GM19328 (cell line): ENCODE measurements at regions not wholly inside any gene's neighbourhood (a gene's known extent, or its start where the extent isn't known, plus 50 kb on each side); places are given as distances from the start of the nearest gene placed in this dataset.
"Not testable (repeated sequence)": the region's sequence is repeated elsewhere in the genome, so short reads cannot be mapped to it uniquely, and the experiment has no call there.

Experiments
- ATAC-seq: cut with Tn5 transposase; IDR thresholded peaks from one replicate; pipeline ENCODE4 v1.9.1; 2021; ENCODE audit warnings: mild to moderate bottlenecking, moderate library complexity; ENCODE audit not compliant: unreplicated experiment

DNA sequence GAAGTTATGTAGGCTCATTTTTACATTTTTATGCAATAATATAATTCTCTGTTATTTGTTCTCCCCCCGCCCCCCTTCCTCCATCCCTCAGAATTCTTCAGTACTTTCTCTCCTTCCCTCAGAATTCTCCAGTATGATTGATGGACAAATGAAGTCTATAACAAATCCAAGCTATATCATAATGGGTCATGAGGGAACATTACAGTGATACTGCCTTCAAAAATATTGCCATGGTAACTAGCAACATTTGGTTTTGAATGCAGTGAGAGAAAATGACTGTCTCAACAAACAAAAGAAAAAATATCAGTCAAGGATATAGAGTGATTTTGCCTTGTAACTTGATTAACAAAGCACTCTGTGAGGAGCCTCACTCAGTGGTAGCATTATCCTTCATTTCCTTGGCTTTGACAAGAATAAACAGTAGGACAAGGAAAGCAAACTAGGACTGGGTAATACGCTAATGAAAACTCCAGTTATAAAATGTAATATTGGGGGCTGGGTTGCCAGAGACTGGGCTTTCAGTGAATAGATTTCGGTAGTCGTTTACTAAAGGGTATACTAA, 392.9 kb upstream of the CRIM1 start:
- no peak for ATAC-seq

DNA sequence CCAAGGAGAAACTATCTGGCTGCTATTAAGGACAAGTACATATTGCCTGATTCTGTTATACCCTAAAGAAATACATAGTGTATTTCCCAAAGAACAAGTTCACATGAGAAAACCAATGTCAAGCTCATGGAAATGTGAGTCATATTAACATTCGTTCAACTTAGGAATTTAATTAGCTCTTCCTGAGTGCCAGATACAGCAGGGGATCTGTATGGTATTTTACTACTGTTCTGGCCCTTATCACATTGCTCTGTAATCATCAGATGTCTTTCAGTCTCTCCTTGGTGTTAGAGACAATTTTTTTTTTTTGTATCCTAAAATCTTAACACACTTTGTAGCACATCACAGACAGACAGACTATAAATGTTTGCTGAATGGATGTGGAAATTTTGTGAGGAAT, 395.0 kb upstream of the CRIM1 start:
- ATAC-seq: no peak

DNA sequence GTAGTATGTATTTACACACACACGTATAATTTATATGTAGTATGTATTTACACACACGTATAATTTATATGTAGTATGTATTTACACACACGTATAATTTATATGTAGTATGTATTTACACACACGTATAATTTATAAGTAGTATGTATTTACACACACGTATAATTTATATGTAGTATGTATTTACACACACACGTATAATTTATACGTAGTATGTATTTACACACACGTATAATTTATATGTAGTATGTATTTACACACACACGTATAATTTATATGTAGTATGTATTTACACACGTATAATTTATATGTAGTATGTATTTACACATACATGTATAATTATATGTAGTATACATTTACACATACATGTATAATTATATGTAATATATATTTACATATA, 398.5 kb upstream of the CRIM1 start:
- not testable (repeated sequence) for ATAC-seq

DNA sequence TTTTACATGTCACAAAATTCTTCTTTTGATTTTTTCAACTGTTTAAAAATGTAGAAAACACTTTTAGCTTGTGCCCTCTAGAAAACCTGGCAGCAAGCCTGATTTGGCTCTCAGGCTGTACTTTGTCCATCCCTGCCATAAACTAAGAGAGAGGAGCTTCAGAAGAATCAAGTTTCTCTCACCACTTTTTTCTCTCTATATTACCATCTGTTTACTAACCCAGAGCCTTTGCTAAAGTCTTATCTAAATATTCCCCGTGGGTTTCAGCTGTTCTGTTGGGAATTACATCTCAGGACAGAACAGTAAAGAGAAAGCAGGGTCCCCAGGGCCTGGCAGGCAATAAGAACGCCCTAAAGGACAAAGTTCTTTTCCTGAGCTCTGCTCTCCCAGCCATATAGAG, 409.1 kb upstream of the CRIM1 start:
- no peak for ATAC-seq

DNA sequence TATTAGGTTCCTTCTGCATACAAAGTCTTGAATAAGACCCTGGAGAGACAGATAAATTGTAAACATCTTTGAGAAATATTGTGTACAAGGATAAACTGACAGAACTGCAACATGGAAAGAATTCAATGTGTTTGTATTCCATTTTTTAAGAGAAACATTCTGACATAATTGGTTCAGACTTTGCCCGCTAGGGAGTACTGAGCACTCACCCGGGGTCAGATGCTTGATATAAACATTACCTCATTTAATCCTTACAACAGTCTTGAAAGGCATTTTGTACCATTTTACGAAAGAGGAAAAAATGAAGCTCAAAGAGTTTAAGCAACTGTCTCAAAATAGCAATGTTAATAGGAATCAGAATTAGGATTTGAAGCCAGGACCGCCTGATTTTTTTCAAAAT, 416.7 kb upstream of the CRIM1 start:
- ATAC-seq: no peak

DNA sequence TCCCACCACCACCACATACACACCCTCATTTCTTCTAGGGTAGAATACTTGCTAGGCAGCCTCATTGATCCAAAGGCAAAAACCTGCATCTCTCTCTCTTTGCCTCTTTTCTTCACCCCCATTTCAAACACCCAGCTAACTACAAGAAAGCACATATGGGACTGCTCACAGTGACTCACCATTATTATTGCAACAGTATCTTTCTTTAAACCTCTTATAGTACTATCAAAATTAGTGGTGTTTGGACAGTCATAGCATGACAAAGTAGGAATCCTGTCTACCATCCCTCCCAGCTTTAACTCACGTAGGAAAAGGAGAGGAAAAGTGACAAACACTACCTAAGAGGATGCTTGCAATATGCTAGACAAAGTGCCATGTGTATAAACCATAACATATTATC, 422.5 kb upstream of the CRIM1 start:
- ATAC-seq: no peak

DNA sequence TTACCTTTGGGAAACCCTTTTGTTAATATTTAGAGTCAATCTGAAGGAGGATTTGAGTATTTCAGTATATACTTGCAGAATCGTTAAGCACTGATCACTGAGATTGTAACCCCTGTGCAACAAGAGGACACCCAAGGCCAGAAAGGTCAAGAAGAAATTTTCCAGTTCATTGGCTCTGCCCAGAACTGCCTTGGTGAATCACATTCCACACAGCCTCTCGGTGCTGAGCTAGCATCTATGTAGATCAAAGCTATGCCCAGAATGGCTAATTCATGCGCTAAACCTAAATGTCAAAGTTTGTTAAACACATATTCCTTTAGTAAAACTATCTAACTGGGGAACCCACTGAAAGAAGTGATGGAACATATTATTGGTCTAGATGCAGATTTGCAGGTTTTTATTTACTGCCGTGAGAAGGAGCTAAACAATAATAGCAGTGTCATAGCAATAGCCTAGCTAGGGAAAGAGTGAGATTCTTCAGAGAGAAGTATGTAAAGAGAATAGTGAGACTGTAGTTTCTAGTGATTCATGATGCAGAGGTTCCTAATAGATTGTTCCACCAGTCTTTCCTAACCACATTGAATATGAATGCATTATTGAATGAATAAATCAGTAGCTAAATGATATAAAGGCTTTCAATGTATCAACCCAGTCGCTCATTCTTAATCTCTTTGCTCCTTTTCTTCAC, 423.2 kb upstream of the CRIM1 start:
- ATAC-seq: no peak

DNA sequence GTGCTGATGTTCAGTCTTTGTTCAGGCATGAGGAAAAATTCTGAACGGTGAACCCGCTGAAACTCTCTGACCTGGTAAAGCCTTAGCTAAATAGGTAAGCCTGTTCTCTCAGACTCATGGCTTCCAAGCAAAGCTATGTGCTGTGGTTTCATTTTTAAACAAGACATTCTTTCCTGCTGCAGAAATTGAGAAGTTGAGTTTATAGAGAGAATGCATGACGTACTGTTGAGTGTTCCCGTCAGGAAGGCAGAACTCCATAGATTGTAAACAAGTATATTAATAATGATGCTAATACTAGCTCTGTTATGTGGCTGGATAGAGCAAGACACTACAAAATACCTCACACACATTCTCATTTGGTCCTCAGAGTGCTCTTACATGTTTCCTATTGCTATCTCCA, 424.0 kb upstream of the CRIM1 start:
- ATAC-seq: no peak

DNA sequence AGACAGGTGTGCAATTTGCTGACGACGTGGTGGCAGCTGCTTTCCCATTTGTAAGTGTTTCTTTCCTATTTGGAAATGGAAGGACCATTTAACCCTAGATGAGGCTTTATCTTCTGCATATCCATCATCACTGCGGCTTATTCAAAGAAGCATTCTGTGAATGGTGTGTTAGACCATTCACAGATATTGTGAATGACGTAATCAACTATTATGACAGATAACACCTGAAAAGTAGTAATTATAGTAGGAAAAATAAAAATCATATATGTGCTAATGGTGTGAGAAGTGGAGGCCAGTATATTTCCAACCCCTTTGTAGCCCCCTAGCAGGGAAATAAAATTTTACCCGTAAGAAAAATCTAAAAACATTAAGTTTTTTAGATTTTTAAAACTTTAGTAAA, 424.5 kb upstream of the CRIM1 start:
- no peak for ATAC-seq

DNA sequence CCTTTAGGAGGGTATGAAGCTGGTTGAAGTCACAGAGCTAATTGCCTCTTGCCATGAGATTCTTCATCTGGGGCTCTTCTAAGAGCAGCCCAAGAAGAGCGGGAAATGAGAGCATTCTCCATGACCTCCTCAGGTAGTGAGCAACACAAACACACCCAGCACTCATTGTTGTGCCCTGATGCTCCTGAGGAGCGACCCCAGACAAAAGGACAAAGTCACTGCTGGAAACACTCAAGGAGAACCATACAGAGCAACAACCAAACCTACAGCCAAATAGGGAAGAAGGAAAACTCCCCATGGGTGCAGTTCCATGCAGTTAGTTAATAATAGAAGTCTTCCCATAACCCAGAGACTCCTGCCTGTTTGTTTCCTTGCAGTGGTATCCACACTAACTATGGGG, 426.0 kb upstream of the CRIM1 start:
- ATAC-seq: no peak

DNA sequence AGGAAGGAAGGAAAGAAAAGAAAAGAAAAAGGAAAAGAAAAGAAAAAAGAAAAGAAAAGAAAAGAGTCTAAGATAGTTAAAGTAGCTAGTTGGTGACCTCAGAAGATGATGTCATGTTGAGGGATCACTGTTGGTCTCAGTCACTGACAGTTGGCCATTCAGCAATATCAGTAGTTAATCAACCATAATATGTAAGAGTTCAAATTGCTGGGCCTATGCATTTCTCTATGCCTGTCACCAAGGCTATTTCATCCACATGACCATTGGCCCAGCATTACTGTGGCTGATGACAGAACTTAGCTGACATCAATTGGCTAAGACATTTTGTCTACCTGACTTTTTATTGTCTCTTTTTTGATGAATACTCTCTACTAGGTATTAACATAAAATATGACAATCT, 435.5 kb upstream of the CRIM1 start:
- no peak for ATAC-seq

DNA sequence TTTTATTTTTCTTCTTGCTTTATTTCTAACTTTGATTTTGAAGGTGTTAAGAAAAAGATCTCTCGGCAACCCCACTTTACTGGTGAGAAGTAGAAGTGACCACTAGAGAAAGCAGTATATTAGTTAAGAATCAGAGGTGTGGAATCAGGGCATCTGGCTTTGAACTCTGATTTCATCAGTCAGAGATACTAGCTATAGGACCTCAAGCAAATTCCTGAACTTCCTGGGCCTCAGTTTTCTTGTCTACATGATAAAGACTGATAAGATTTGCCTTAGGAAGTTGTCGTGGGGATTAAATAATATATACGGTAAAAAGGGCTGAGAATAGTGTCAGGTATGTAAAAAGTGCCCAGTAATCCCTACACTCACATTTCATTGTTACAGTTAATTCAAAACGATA, 440.3 kb upstream of the CRIM1 start:
- ATAC-seq: no peak

DNA sequence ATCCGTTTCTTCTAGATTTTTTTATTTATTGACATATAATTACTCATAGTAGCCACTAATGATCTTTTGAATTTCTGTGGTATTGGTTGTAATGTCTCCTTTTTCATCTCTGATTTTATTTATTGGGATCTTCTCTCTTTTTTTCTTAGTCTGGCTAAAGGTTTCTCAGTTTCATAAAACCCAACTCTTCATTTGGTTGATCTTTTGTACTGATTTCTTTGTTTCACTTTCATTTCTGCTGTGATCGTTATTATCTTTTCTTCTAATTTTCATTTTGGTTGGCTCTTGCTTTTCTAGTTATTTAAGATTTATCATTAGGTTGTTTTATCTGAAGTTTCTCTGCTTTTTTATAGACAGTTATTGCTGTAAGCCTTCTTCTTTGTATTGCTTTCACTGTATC, 463.6 kb upstream of the CRIM1 start:
- no peak for ATAC-seq

DNA sequence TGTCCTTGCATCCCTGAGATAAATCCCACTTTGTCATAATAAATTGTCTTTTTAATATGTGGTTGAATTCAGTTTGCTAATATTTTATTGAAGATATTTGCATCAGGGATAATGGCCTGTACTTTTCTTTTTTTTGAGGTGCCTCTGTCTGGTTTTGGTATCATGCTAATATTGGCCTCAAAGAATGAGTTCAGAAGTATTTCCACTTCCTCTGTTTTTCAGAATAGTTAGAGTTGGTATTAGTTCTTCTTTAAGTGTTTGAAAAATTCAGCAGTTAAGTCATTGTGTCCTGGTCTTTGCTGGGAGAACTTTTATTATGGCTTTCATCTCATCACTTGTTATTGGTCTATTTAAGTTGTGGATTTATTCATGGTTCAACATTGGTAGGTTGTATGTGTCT, 464.1 kb upstream of the CRIM1 start:
- ATAC-seq: no peak

DNA sequence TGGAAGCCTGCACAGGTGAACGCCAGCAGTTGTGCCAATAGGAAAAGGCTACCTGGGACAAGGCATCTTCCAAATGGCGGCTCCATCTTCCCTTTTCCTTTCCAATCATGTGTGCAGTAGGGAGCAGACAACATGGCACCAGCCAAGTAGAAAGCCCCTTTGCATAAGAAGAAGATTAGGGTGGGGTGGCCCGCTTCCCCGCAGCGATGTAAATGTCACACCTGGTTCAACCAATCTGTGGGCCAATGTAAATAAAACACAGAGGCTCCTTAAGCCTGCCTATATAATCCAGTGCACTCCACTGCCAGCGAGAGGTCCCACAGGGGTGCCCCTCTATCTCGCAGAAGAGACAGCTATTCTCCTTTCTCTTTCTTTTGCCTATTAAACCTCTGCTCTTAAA, 468.4 kb upstream of the CRIM1 start:
- ATAC-seq: no peak

DNA sequence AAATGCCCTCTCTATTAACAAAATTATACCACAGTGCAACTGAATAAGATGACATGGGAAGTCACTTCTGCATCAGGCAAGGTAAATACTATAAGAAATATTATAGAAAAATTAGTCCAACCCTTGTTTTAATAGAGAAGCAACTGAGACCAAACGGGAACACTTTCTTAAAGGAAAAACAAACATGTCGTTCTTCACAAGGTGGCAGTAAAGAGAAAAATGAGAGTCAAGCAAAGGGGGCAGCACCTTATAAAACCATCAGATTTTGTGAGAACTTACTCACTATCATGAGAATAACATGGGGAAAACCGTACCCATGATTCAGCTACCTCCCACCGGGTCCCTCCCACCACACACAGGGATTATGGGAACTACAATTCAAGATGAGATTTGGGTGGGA, 481.7 kb upstream of the CRIM1 start:
- ATAC-seq: no peak

DNA sequence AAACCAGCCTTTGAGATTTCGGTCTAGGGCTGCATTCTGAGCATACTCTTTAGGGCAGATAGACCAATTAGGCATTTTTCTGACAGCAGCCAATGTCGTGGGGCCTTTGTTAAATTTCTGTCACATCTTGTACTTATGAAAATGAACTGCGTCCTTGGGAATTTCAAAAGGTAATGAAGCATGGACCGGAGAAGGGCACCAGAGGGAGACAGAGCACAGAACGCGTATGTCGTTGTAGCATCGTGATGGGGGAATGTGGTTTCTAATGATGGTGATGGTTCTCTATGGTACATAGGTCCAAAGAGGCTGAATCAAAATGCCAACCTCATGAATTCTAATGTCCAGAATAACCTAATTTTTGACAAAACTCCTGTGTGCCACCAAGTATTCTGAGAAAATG, 483.9 kb upstream of the CRIM1 start:
- ATAC-seq: no peak

DNA sequence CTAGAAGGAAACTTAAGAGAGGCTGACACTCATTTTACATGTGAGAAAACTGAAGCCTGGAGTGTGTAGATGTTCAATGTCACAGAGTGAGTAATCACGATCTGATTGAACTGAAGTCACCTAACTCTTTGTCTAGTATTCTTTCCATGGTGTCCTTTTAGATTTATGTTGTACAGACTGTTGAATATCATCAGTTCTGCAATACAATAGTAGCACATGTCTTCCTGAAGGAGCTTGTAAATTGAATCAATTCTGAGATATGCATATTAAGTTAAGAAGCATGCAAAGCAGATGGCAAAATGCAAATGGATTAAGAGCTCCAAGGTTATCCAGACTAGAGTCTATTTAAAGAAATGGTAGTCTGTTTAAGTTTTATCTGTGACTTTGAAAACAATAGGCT, 484.9 kb upstream of the CRIM1 start:
- ATAC-seq: no peak

DNA sequence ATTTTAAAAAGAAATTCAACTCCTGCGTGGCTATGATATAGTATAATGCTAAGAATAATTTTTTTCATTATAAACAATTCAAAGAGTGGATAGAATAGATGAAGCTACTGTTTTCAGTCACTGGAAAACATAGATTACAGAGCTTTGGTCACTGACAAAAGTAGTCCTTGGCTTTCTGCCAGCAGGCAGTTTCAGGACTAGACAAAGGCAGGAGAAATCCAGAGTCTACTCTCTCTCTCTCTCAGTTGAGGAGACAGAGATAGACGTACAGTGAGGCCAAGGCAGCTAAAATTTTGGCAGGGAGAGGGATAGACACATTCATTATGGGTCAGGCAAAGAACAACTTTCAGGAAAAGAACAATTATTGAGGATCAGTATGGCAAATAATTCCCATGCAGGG, 491.4 kb upstream of the CRIM1 start:
- ATAC-seq: no peak

DNA sequence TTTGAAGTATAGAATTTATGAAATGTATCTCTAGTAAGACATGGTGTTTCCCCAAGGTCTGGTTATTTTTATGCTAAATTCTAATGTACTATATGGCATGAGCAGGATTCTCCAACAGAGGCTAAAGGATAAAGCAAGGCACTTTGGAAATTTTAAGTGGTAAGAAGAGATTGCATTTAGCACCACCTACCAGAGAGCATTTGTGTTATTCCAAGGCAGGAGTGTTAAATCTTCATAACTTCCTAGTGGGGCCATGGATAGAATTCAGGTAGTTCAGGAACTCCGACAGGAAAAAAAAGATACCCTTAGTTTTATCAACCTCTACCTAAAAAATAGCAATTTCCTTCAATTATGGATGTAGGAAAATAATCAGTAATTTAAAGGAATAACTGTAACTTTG, 497.4 kb upstream of the CRIM1 start:
- ATAC-seq: no peak

DNA sequence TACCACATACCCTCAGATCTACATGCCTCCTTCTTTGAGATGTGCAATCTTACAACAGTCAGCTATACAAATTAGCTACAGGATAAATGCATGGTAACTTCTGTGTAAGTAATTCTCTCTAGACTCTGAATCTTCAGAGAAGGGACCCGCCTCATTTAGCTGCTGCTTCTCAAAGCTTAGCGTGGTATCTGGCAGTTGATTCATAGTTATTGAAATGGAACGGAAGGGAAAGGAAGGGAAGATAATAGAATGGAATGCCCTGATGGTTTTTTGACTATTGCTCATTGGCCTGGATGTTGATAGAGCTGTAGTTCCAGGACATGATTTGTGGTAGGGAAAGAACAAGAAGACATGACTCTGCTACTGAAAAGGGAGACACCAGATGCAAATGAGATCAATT, 498.1 kb upstream of the CRIM1 start:
- no peak for ATAC-seq

DNA sequence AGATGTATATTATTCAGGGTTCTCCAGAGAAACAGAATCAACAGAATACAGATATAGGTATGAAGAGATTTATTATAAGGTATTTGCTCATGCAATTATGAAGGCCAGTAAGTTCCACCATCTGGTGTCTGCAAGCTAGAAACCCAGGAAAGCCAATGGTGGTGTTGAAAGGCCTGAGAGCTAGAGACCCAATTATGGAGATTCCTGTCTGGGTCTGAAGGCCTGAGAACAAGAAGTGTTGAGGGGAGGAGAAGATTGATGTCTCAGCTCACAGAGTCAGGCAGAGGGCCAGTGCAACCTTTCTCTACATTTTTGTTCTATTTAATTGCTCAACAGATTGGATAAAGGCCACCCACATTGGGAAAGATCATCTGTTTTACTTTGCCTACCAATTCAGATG, 524.2 kb upstream of the CRIM1 start:
- ATAC-seq: no peak

DNA sequence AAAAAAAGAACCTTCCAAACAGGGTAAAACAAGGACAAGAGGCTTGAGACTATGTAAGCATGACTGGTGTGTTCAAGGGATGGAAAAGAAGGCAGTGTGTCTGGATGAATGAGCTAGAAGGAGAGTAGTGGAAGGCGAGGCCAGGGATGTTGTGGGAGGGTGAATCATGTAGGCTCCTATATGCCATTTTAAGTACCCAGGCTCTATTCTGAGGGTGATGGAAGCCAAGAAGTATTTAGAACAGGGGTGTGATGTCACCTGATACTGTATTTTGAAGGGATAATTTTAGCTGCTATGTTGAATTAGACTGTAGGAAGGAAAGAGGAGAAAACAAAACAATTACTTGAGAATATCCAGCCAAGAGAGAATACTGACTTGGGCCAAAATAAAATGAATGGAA, 524.7 kb upstream of the CRIM1 start:
- no peak for ATAC-seq
